ENCODE measurements at regions not wholly inside any gene's neighbourhood (a gene's known extent, or its start where the extent isn't known, plus 50 kb on each side); places are given as distances from the start of the nearest gene placed in this dataset.
A peak's percentile ranks its signal among the peaks of the same experiment; 100 is the strongest.

DNA sequence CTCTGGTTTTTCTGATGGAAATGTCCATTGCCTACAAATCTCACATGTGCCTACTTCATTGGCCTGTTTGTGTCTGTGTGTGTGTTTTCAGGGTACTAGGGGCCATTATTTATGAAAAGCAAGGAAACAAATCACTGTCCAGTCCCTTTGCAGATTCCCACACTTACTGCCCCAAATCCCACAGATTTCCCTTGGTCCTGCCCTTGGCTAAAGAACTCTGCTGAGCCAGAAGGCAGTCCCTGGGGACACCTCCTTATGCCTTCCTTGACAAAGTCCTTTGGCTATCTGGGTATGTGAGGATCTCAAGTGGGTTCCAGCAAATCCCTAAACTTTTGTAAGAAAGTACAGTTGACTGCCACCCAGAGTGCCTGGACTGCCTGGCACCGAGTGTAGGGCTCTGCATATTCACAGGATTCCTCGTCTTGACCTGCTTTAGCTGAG, 388.1 kb downstream of the BCAT1 start:
- peak overlapping the region; percentile 86 for H3K4me3 Mint-ChIP-seq (ENCODE audit: low read depth, unreplicated experiment)
- H3K27me3 Mint-ChIP-seq (ENCODE audit: unreplicated experiment) = peaks cover 73% of the 10 kb centered on the region
- TF ChIP-seq, protein P1, sequence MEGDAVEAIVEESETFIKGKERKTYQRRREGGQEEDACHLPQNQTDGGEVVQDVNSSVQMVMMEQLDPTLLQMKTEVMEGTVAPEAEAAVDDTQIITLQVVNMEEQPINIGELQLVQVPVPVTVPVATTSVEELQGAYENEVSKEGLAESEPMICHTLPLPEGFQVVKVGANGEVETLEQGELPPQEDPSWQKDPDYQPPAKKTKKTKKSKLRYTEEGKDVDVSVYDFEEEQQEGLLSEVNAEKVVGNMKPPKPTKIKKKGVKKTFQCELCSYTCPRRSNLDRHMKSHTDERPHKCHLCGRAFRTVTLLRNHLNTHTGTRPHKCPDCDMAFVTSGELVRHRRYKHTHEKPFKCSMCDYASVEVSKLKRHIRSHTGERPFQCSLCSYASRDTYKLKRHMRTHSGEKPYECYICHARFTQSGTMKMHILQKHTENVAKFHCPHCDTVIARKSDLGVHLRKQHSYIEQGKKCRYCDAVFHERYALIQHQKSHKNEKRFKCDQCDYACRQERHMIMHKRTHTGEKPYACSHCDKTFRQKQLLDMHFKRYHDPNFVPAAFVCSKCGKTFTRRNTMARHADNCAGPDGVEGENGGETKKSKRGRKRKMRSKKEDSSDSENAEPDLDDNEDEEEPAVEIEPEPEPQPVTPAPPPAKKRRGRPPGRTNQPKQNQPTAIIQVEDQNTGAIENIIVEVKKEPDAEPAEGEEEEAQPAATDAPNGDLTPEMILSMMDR (IDR thresholded peaks at IDR 0.05; ENCODE audit: unreplicated experiment) = no peak
- no peaks in the 10 kb centered on the region for H3K9me3 Mint-ChIP-seq (ENCODE audit: low read depth, unreplicated experiment)
- DNase-seq = no peak
- no TSS peak for BruUV-seq (replicated peaks)
- peaks cover 19% of the 10 kb centered on the region for H3K4me1 Mint-ChIP-seq (ENCODE audit: low read depth, unreplicated experiment)
- CTCF ChIA-PET = no interaction called here
- H3K36me3 Mint-ChIP-seq (ENCODE audit: insufficient read depth, unreplicated experiment) = peaks cover 25% of the 10 kb centered on the region
- H3K27ac Mint-ChIP-seq (ENCODE audit: unreplicated experiment) = no peak overlapping the region
- intact Hi-C loops (cut with micrococcal nuclease; ENCODE audit: unreplicated experiment) = no loop called here

DNA sequence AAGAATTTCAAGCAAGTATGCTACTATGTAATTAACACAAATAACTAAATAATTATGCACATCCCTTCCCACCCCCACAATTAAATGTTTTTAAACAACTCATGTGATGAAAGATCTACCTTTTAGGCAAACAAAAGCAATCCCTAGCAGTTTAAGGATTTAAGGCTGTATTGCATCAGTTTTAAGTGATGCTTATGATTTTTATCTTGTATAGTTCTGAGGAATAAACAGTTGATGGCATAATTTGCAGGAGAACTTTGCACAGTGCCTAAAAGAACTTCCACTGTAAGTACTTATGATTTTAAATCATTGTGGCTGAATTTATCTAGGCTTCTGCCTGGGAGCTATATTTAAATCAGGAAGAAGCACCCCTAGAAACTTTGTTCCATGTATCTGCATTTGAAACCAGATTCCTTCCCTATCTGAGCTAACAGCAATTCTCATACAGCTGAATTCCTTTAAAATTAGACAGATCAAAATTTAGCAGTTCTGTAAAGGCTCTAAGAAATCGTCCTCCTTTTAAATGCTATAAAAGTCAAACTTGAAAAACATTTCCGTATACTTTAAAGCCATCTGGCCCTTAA, 388.6 kb downstream of the BCAT1 start:
- H3K27me3 Mint-ChIP-seq (ENCODE audit: unreplicated experiment) = peaks cover 74% of the 10 kb centered on the region
- peaks cover 19% of the 10 kb centered on the region for H3K4me1 Mint-ChIP-seq (ENCODE audit: low read depth, unreplicated experiment)
- no TSS peak for BruUV-seq (replicated peaks)
- CTCF ChIA-PET = no interaction called here
- intact Hi-C loops (cut with micrococcal nuclease; ENCODE audit: unreplicated experiment) = no loop called here
- peaks cover 25% of the 10 kb centered on the region for H3K36me3 Mint-ChIP-seq (ENCODE audit: insufficient read depth, unreplicated experiment)
- no peak for DNase-seq
- H3K4me3 Mint-ChIP-seq (ENCODE audit: low read depth, unreplicated experiment) = no peak overlapping the region
- H3K9me3 Mint-ChIP-seq (ENCODE audit: low read depth, unreplicated experiment) = no peaks in the 10 kb centered on the region
- H3K27ac Mint-ChIP-seq (ENCODE audit: unreplicated experiment) = no peak overlapping the region
- TF ChIP-seq, protein P1 (IDR thresholded peaks at IDR 0.05; ENCODE audit: unreplicated experiment) = no peak

DNA sequence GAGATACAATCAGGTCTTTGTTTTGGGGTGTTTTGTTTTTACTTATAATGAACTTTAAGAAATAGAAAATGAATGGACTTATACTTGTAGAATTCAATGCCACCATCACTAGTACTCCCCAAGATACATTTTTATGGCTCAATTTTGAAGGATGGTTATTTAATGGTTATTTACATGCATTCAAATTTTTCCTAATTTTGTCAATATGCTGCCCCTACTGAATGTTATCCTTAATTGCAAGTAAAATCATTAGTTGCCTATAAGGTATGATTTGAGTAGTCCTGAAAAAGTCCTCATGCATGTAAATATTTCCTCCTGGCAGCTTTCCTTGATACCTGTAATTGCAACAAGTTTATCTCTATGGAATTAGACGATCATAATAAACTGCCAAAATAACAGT, 391.2 kb downstream of the BCAT1 start:
- TF ChIP-seq, protein P1 (IDR thresholded peaks at IDR 0.05; ENCODE audit: unreplicated experiment) = no peak
- no peak for DNase-seq
- Mint-ChIP-seq H3K27ac (ENCODE audit: unreplicated experiment) (no peak overlapping the region), H3K36me3 (ENCODE audit: insufficient read depth, unreplicated experiment) (peaks cover 15% of the 10 kb centered on the region), H3K4me1 (ENCODE audit: low read depth, unreplicated experiment) (peaks cover 11% of the 10 kb centered on the region), H3K27me3 (ENCODE audit: unreplicated experiment) (peaks cover 68% of the 10 kb centered on the region), H3K9me3 (ENCODE audit: low read depth, unreplicated experiment) (no peaks in the 10 kb centered on the region), H3K4me3 (ENCODE audit: low read depth, unreplicated experiment) (no peak overlapping the region)
- no TSS peak for BruUV-seq (replicated peaks)
- intact Hi-C loops (cut with micrococcal nuclease; ENCODE audit: unreplicated experiment) = no loop called here
- CTCF ChIA-PET = no interaction called here

DNA sequence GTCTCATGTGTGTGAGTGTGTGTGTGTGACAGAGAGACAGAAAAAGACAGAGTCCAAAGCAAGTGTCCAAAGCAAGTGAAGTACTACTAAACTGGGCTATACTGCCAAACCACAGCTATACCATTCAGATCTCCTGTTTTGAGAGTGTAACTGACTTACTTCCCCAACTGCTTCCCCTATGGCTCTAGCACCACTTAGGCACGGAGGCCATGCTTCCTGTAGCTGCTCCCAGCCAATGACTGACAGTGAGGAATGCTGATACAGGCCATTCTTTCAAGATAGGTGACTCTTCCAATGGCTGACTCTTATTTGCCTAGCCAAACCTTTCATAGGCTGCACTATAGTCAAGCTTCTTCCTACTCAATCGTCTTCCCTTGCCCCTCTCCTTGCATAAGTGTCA, 393.2 kb downstream of the BCAT1 start:
- CTCF ChIA-PET = no interaction called here
- H3K27ac Mint-ChIP-seq (ENCODE audit: unreplicated experiment) = no peak overlapping the region
- H3K4me3 Mint-ChIP-seq (ENCODE audit: low read depth, unreplicated experiment) = no peak overlapping the region
- DNase-seq = no peak
- intact Hi-C loops (cut with micrococcal nuclease; ENCODE audit: unreplicated experiment) = no loop called here
- H3K27me3 Mint-ChIP-seq (ENCODE audit: unreplicated experiment) = peaks cover 48% of the 10 kb centered on the region
- peaks cover under 1% of the 10 kb centered on the region for H3K4me1 Mint-ChIP-seq (ENCODE audit: low read depth, unreplicated experiment)
- BruUV-seq (replicated peaks) = no TSS peak
- H3K36me3 Mint-ChIP-seq (ENCODE audit: insufficient read depth, unreplicated experiment) = no peaks in the 10 kb centered on the region
- TF ChIP-seq, protein P1 (IDR thresholded peaks at IDR 0.05; ENCODE audit: unreplicated experiment) = no peak
- no peaks in the 10 kb centered on the region for H3K9me3 Mint-ChIP-seq (ENCODE audit: low read depth, unreplicated experiment)

All from Calu3 (cell line).